HEK293 (cell line): ENCODE measurements at regions not wholly inside any gene's neighbourhood (a gene's known extent, or its start where the extent isn't known, plus 50 kb on each side); places are given as distances from the start of the nearest gene placed in this dataset.

Experiments
- CTCF ChIA-PET: fragments of 350-600 bp; formaldehyde crosslinking; extraction: SDS; loops from one replicate; lab custom pipeline; 2021; ENCODE audit warnings: antibody characterized with exemption; lab: Yijun Ruan, JAX
- POLR2A ChIA-PET: fragments of 300-600 bp; formaldehyde crosslinking; extraction: SDS; loops from one replicate; lab custom pipeline; 2020; ENCODE audit warnings: antibody characterized with exemption, inconsistent platforms; lab: Yijun Ruan, JAX
- H3K27ac ChIP-seq: fragments of 200-500 bp; sonication (Bioruptor generic); 2 replicates; pipeline ENCODE4 v1.5.1; 2014; ENCODE audit warnings: low read depth, low read length, control low read depth, inconsistent platforms; ENCODE audit errors: extremely low read depth
- H3K36me3 ChIP-seq, 2 experiments: fragments of 200-500 bp in 1 of 2; sonication (Bioruptor generic) in 1 of 2; 1 replicate in 1 of 2; 2 replicates in 1 of 2; pipeline ENCODE4 v1.5.1; 2014 to 2017; ENCODE audit warnings: inconsistent platforms in 2 of 2, low read length in 2 of 2; ENCODE audit not compliant: control insufficient read depth in 2 of 2, insufficient read depth in 1 of 2
- H3K4me1 ChIP-seq: fragments of 200-500 bp; sonication (Bioruptor generic); 2 replicates; pipeline ENCODE4 v1.5.1; 2014; ENCODE audit warnings: mild to moderate bottlenecking, low read length, inconsistent platforms; ENCODE audit not compliant: control insufficient read depth, insufficient read depth
- H3K4me3 ChIP-seq: 2 replicates; pipeline ENCODE4 v1.5.1; 2011; ENCODE audit warnings: low read depth, mild to moderate bottlenecking, control low read depth, low read length, moderate library complexity
- H3K9me3 ChIP-seq: fragments of 200-500 bp; sonication (Bioruptor generic); 2 replicates; pipeline ENCODE4 v1.5.1; 2014; ENCODE audit warnings: low read depth, low read length, inconsistent platforms; ENCODE audit not compliant: control insufficient read depth, insufficient read depth
- BCL11A ChIP-seq: fragments of 450-650 bp; formaldehyde crosslinking; IDR thresholded peaks from 2 replicates; pipeline ENCODE4 v1.5.1; 2016; ENCODE audit warnings: low read depth, missing biosample characterization, missing genetic modification characterization
- GLIS1 ChIP-seq: fragments of 450-650 bp; formaldehyde crosslinking; IDR thresholded peaks from 2 replicates; pipeline ENCODE4 v1.5.1; 2016; ENCODE audit warnings: missing biosample characterization, missing genetic modification characterization
- GLIS2 ChIP-seq: fragments of 450-650 bp; formaldehyde crosslinking; IDR thresholded peaks from 2 replicates; pipeline ENCODE4 v1.5.1; 2016; ENCODE audit warnings: missing biosample characterization, missing genetic modification characterization
- OVOL3 ChIP-seq: fragments of 450-650 bp; formaldehyde crosslinking; IDR thresholded peaks from 2 replicates; pipeline ENCODE4 v1.5.1; 2016; ENCODE audit warnings: missing biosample characterization, missing genetic modification characterization
- SCRT2 ChIP-seq: fragments of 450-650 bp; formaldehyde crosslinking; IDR thresholded peaks from 2 replicates; pipeline ENCODE4 v1.5.1; 2016; ENCODE audit warnings: missing biosample characterization, missing genetic modification characterization
- TCF7L2 ChIP-seq: IDR thresholded peaks from 2 replicates; pipeline ENCODE4 v1.6.1; 2011; ENCODE audit warnings: low read depth, mild to moderate bottlenecking, inconsistent platforms, low read length, moderate library complexity, borderline replicate concordance
- ZBTB17 ChIP-seq: fragments of 450-650 bp; formaldehyde crosslinking; IDR thresholded peaks from 2 replicates; pipeline ENCODE4 v1.5.1; 2016; ENCODE audit warnings: missing biosample characterization, missing genetic modification characterization
- ZBTB21 ChIP-seq: fragments of 450-650 bp; formaldehyde crosslinking; IDR thresholded peaks from 2 replicates; pipeline ENCODE4 v1.5.1; 2017; ENCODE audit warnings: missing biosample characterization, missing genetic modification characterization
- ZBTB48 ChIP-seq: fragments of 450-650 bp; formaldehyde crosslinking; IDR thresholded peaks from 2 replicates; pipeline ENCODE4 v1.5.1; 2016; ENCODE audit warnings: missing biosample characterization, missing genetic modification characterization
- ZFP3 ChIP-seq: fragments of 450-650 bp; formaldehyde crosslinking; IDR thresholded peaks from 2 replicates; pipeline ENCODE4 v1.5.1; 2016; ENCODE audit warnings: low read depth, missing biosample characterization, missing genetic modification characterization
- ZNF132 ChIP-seq: fragments of 450-650 bp; formaldehyde crosslinking; IDR thresholded peaks from 2 replicates; pipeline ENCODE4 v1.5.1; 2017; ENCODE audit warnings: missing biosample characterization, missing genetic modification characterization, borderline replicate concordance
- ZNF146 ChIP-seq: fragments of 450-650 bp; formaldehyde crosslinking; IDR thresholded peaks from 2 replicates; pipeline ENCODE4 v1.5.1; 2016; ENCODE audit warnings: missing biosample characterization, missing genetic modification characterization
- ZNF202 ChIP-seq: fragments of 450-650 bp; formaldehyde crosslinking; IDR thresholded peaks from 2 replicates; pipeline ENCODE4 v1.5.1; 2016; ENCODE audit warnings: missing biosample characterization, missing genetic modification characterization, borderline replicate concordance
- ZNF302 ChIP-seq: fragments of 450-650 bp; formaldehyde crosslinking; IDR thresholded peaks from 2 replicates; pipeline ENCODE4 v1.5.1; 2016; ENCODE audit warnings: missing biosample characterization, missing genetic modification characterization, low read depth
- ZNF544 ChIP-seq: fragments of 450-650 bp; formaldehyde crosslinking; IDR thresholded peaks from 2 replicates; pipeline ENCODE4 v1.5.0; 2017; ENCODE audit warnings: missing biosample characterization, missing genetic modification characterization
- ZNF548 ChIP-seq: fragments of 450-650 bp; formaldehyde crosslinking; IDR thresholded peaks from 2 replicates; pipeline ENCODE4 v1.5.1; 2016; ENCODE audit warnings: missing biosample characterization, missing genetic modification characterization
- ZNF571 ChIP-seq: fragments of 450-650 bp; formaldehyde crosslinking; IDR thresholded peaks from 2 replicates; pipeline ENCODE4 v1.5.0; 2017; ENCODE audit warnings: missing biosample characterization, missing genetic modification characterization
- ZNF626 ChIP-seq: fragments of 450-650 bp; sonication (Bioruptor Pico); formaldehyde crosslinking; IDR thresholded peaks from 2 replicates; pipeline ENCODE4 v1.5.1; 2018; ENCODE audit warnings: missing biosample characterization, missing genetic modification characterization, inconsistent platforms
- ZNF664 ChIP-seq: fragments of 450-650 bp; formaldehyde crosslinking; IDR thresholded peaks from 2 replicates; pipeline ENCODE4 v1.5.1; 2016; ENCODE audit warnings: missing biosample characterization, missing genetic modification characterization
- ZNF792 ChIP-seq: fragments of 450-650 bp; formaldehyde crosslinking; IDR thresholded peaks from 2 replicates; pipeline ENCODE4 v1.5.1; 2016; ENCODE audit warnings: missing biosample characterization, missing genetic modification characterization
- ZNF843 ChIP-seq: fragments of 450-650 bp; formaldehyde crosslinking; IDR thresholded peaks from 2 replicates; pipeline ENCODE4 v1.5.1; 2016; ENCODE audit warnings: missing biosample characterization, missing genetic modification characterization
- ZXDB ChIP-seq: fragments of 450-650 bp; formaldehyde crosslinking; IDR thresholded peaks from 2 replicates; pipeline ENCODE4 v1.5.1; 2016; ENCODE audit warnings: missing biosample characterization, missing genetic modification characterization
- TF ChIP-seq, protein P1 (sequence below): fragments of 450-650 bp; formaldehyde crosslinking; IDR thresholded peaks from 2 replicates; pipeline ENCODE4 v1.5.1; 2016; ENCODE audit warnings: missing biosample characterization, missing genetic modification characterization, borderline replicate concordance
- TF ChIP-seq, protein P2 (sequence below): fragments of 450-650 bp; formaldehyde crosslinking; IDR thresholded peaks from 2 replicates; pipeline ENCODE4 v1.5.1; 2016; ENCODE audit warnings: missing biosample characterization, missing genetic modification characterization
- TF ChIP-seq, protein P3 (sequence below): fragments of 450-650 bp; IDR thresholded peaks from 2 replicates; pipeline ENCODE4 v1.5.1; 2018; ENCODE audit warnings: missing biosample characterization, mild to moderate bottlenecking, missing genetic modification characterization
- TF ChIP-seq, protein P4 (sequence below): fragments of 450-650 bp; formaldehyde crosslinking; IDR thresholded peaks from 2 replicates; pipeline ENCODE4 v1.5.1; 2016; ENCODE audit warnings: missing biosample characterization, missing genetic modification characterization

DNA sequence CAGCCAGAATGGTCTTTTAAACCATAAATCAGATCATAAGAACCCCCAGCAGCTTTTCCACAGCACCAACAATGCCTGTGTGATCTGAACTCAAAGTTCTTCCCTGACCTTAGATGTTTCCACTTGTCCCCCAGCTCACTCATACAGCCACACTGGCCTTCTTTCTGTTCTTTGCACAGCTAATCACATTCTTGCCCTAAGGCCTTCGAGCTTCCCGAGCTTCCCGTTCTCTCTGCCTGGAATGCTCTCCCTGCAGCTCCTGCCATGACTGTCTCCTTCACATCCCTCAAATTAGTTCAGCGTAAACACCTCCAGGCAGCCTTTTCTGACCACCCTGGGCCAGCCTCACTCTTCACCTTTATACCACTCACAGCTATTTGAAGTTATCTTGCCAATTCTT is 166.8 kb upstream of the NFE2L3 start (continued):
- TF ChIP-seq TCF7L2 = no peak
- TF ChIP-seq, protein P1, sequence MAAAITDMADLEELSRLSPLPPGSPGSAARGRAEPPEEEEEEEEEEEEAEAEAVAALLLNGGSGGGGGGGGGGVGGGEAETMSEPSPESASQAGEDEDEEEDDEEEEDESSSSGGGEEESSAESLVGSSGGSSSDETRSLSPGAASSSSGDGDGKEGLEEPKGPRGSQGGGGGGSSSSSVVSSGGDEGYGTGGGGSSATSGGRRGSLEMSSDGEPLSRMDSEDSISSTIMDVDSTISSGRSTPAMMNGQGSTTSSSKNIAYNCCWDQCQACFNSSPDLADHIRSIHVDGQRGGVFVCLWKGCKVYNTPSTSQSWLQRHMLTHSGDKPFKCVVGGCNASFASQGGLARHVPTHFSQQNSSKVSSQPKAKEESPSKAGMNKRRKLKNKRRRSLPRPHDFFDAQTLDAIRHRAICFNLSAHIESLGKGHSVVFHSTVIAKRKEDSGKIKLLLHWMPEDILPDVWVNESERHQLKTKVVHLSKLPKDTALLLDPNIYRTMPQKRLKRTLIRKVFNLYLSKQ (tag by site-specific recombination) = no peak
- no peak for TF ChIP-seq ZNF202 (tag by site-specific recombination)
- no peak for TF ChIP-seq BCL11A
- TF ChIP-seq ZFP3 = no peak

DNA sequence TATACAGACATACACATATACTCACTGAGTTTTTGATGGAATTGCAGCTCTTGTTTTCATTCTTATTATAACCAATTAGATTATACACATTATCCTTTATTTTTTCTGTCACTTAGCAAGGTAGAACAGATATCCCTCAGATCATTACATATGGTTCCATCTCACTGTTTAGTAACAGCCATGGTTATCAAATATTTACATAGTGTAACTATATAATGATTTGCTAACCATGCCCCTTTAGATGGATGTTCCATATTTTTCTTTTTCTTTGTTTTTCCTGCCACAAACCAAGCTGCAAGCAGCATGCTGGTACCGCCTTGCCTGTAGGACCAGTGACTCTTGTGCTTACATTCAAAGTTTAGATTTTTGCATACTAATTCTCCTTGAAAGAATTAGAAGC is 163.4 kb upstream of the NFE2L3 start:
- ChIA-PET CTCF (interaction anchor here (0.5 to 0.7 kb wide), 2 partner anchors 48 to 1008 kb away, joined by 3 to 5 read pairs; no protein-coding TSS in a partner anchor), POLR2A (no interaction called here)
- Histone ChIP-seq H3K4me3 (no peak overlapping the region), H3K9me3 (no peaks in the 10 kb centered on the region), H3K4me1 (no peaks in the 10 kb centered on the region), H3K36me3 (no peaks in the 10 kb centered on the region), H3K27ac (no peak overlapping the region)
- no peak for TF ChIP-seq GLIS1
- no peak for TF ChIP-seq OVOL3 (tag by site-specific recombination)
- TF ChIP-seq ZNF792 = no peak
- TF ChIP-seq GLIS2 (tag by site-specific recombination) = no peak
- no peak for TF ChIP-seq ZNF146 (tag by site-specific recombination)
- TF ChIP-seq ZXDB = no peak
- no peak for TF ChIP-seq SCRT2 (tag by site-specific recombination)
- TF ChIP-seq ZNF544 = no peak

DNA sequence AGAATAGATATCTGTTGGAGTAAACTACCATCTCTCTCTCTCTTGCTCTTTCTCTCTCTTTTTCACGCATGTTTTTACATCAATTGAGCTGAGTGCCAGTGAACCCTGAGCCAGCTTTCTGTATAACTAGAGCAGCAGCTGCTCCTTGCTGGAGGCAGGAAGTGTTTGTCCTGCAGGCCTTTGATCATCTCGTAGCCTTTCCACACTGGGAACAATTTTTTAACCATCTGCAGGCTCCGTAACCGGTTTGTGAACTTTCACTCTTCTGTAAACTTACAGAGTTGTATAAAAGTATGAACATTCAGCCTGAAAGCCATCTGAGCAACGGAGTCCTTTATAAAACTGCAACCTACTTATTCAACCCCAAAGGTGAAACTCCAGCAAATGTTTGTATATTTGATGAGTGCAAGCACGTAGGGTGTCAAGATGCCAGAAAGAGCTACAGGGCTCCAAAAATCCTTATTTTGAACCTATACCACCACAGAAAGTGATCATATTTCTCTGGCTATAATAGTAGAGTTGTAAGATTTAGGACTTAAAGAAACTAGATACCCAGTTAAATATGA is 162.8 kb upstream of the NFE2L3 start:
- Histone ChIP-seq H3K9me3 (no peaks in the 10 kb centered on the region), H3K4me1 (no peaks in the 10 kb centered on the region), H3K4me3 (no peak overlapping the region), H3K27ac (no peak overlapping the region), H3K36me3 (no peaks in the 10 kb centered on the region)
- ChIA-PET CTCF (interaction anchor here (0.7 kb wide), 1 partner anchor 1007 kb away, joined by 3 read pairs; no protein-coding TSS in a partner anchor), POLR2A (no interaction called here)
- TF ChIP-seq ZBTB17 (no peak), ZNF664 (no peak), ZNF626 (no peak), ZNF132 (tag by site-specific recombination) (no peak), ZBTB48 (tag by site-specific recombination) (no peak), ZNF548 (tag by site-specific recombination) (no peak), ZBTB21 (tag by site-specific recombination) (no peak), ZNF571 (tag by site-specific recombination) (no peak), ZNF302 (tag by site-specific recombination) (no peak), ZNF843 (tag by site-specific recombination) (no peak)
- TF ChIP-seq, protein P2, sequence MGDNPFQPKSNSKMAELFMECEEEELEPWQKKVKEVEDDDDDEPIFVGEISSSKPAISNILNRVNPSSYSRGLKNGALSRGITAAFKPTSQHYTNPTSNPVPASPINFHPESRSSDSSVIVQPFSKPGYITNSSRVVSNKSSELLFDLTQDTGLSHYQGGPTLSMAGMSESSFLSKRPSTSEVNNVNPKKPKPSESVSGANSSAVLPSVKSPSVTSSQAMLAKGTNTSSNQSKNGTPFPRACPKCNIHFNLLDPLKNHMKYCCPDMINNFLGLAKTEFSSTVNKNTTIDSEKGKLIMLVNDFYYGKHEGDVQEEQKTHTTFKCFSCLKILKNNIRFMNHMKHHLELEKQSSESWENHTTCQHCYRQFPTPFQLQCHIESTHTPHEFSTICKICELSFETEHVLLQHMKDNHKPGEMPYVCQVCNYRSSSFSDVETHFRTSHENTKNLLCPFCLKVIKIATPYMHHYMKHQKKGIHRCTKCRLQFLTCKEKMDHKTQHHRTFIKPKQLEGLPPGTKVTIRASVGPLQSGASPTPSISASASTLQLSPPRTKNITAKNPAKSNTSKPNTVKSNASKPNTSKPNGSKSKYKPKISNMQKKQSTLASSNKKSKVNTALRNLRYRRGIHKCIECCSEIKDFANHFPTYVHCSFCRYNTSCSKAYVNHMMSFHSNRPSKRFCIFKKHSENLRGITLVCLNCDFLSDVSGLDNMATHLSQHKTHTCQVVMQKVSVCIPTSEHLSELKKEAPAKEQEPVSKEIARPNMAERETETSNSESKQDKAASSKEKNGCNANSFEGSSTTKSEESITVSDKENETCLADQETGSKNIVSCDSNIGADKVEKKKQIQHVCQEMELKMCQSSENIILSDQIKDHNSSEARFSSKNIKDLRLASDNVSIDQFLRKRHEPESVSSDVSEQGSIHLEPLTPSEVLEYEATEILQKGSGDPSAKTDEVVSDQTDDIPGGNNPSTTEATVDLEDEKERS (tag by site-specific recombination) = no peak
- TF ChIP-seq, protein P3, sequence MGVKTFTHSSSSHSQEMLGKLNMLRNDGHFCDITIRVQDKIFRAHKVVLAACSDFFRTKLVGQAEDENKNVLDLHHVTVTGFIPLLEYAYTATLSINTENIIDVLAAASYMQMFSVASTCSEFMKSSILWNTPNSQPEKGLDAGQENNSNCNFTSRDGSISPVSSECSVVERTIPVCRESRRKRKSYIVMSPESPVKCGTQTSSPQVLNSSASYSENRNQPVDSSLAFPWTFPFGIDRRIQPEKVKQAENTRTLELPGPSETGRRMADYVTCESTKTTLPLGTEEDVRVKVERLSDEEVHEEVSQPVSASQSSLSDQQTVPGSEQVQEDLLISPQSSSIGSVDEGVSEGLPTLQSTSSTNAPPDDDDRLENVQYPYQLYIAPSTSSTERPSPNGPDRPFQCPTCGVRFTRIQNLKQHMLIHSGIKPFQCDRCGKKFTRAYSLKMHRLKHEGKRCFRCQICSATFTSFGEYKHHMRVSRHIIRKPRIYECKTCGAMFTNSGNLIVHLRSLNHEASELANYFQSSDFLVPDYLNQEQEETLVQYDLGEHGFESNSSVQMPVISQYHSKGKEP (tag by site-specific recombination) = no peak
- TF ChIP-seq, protein P4, sequence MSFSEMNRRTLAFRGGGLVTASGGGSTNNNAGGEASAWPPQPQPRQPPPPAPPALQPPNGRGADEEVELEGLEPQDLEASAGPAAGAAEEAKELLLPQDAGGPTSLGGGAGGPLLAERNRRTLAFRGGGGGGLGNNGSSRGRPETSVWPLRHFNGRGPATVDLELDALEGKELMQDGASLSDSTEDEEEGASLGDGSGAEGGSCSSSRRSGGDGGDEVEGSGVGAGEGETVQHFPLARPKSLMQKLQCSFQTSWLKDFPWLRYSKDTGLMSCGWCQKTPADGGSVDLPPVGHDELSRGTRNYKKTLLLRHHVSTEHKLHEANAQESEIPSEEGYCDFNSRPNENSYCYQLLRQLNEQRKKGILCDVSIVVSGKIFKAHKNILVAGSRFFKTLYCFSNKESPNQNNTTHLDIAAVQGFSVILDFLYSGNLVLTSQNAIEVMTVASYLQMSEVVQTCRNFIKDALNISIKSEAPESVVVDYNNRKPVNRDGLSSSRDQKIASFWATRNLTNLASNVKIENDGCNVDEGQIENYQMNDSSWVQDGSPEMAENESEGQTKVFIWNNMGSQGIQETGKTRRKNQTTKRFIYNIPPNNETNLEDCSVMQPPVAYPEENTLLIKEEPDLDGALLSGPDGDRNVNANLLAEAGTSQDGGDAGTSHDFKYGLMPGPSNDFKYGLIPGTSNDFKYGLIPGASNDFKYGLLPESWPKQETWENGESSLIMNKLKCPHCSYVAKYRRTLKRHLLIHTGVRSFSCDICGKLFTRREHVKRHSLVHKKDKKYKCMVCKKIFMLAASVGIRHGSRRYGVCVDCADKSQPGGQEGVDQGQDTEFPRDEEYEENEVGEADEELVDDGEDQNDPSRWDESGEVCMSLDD = no peak
